Stomach (tissue), 8 donors: ENCODE measurements at regions not wholly inside any gene's neighbourhood (a gene's known extent, or its start where the extent isn't known, plus 50 kb on each side); places are given as distances from the start of the nearest gene placed in this dataset.

ENCODE experiments used
- DNase-seq, 2 donors: peaks; one replicate each; pipeline versions ENCODE4 v3.0.0 to v3.0.0-alpha.2; 2013 to 2019
- H3K27ac ChIP-seq, 5 donors: fragments of 200-600 bp in 4 of 5; sonication (generic) in 4 of 5; one replicate each; pipeline ENCODE4 v1.5.1; 2013 to 2019; ENCODE audit warnings: mild to moderate bottlenecking in 1 of 5, moderate library complexity in 1 of 5
- H3K27me3 ChIP-seq, 3 donors: fragments of 200-600 bp; sonication (generic); one replicate each; pipeline ENCODE4 v1.5.1; 2017 to 2019; ENCODE audit warnings: mixed run types in 1 of 3
- H3K36me3 ChIP-seq, 4 donors: fragments of 200-600 bp; sonication (generic); 1 replicate in 3 of 4; 2 replicates in 1 of 4; pipeline ENCODE4 v1.5.1; 2016 to 2019
- H3K4me1 ChIP-seq, 4 donors: fragments of 200-600 bp; sonication (generic); one replicate each; pipeline ENCODE4 v1.5.1; 2016 to 2019
- H3K4me3 ChIP-seq, 4 donors: fragments of 200-600 bp; sonication (generic) in 3 of 4; one replicate each; pipeline ENCODE4 v1.5.1; 2016 to 2019; ENCODE audit warnings: mild to moderate bottlenecking in 1 of 4
- H3K9me3 ChIP-seq, 4 donors: fragments of 200-600 bp; sonication (generic); one replicate each; pipeline ENCODE4 v1.5.1; 2016 to 2019
- CTCF ChIP-seq, 7 experiments: fragments of 450-650 bp in 4 of 7; fragments of 200-600 bp in 3 of 7; sonication (generic) in 3 of 7; IDR thresholded peaks; one replicate each; pipeline ENCODE4 v1.5.1; 2016 to 2019; ENCODE audit warnings: antibody characterized with exemption in 7 of 7, control low read depth in 2 of 7, mild to moderate bottlenecking in 1 of 7
- EP300 ChIP-seq: sonication (generic); formaldehyde crosslinking; IDR thresholded peaks from one replicate; pipeline ENCODE4 v1.6.1; 2017; ENCODE audit warnings: antibody characterized with exemption
- POLR2A ChIP-seq, 4 donors: fragments of 450-650 bp; IDR thresholded peaks; one replicate each; pipeline ENCODE4 v1.6.1; 2016; ENCODE audit warnings: antibody characterized with exemption in 4 of 4, control low read depth in 2 of 4, mild to moderate bottlenecking in 1 of 4, moderate library complexity in 1 of 4
- POLR2AphosphoS5 ChIP-seq, 3 donors: sonication (generic); formaldehyde crosslinking; IDR thresholded peaks; one replicate each; pipeline ENCODE4 v1.6.1; 2016; ENCODE audit warnings: antibody characterized with exemption in 3 of 3
- whole genome bisulfite sequencing, 5 donors: extraction: QIAGEN DNeasy Blood & Tissue Kit in 3 of 5; methylation state at CpG; one replicate each; pipeline versions ENCODE4 v1.1.5 to v1.1.7; 2013 to 2018; 5-methylcytosine and 5-hydroxymethylcytosine counted together
- intact Hi-C: fragments of 100-400 bp; cut with DNase I; formaldehyde crosslinking; loops from one replicate; pipeline ENCODE4 v1.15.1; 2023; ENCODE audit warnings: low total_unique reads
- donor health status: healthy with polysubstance abuse.
- donor health status: Bipolar disorder and iron deficiency.
- donor health status: healthy.

- Histone ChIP-seq H3K4me1 (no peaks in the 10 kb centered on the region), H3K9me3 (no peaks in the 10 kb centered on the region), H3K27ac (no peak overlapping the region), H3K4me3 (no peak overlapping the region), H3K27me3 (no peaks in the 10 kb centered on the region), H3K36me3 (no peaks in the 10 kb centered on the region)
- WGBS, 5 donors = 60 to 68% (median 64%) methylated on average over 3 of the region's 3 CpGs
- intact Hi-C loops = no loop called here
- TF ChIP-seq POLR2A (IDR thresholded peaks at IDR 0.05) (no peak), EP300 (no peak), POLR2AphosphoS5 (IDR thresholded peaks at IDR 0.05) (no peak), CTCF (IDR thresholded peaks at IDR 0.05) (no peak)
- no peak for DNase-seq
These were observed 288.4 kb downstream of the GXYLT1 start for GRCh38 chr12:41856228-41856627.

GRCh38 chr12:41850046-41850445 is 294.6 kb downstream of the GXYLT1 start:
- no peak overlapping the region for H3K4me3 ChIP-seq
- peaks cover 4 to 9% (median 8%) of the 10 kb centered on the region in 4 donors for H3K9me3 ChIP-seq
- no peak overlapping the region for H3K27ac ChIP-seq
- H3K4me1 ChIP-seq = no peaks in the 10 kb centered on the region
- TF ChIP-seq CTCF (IDR thresholded peaks at IDR 0.05) = no peak
- no peak for TF ChIP-seq EP300
- no peak for TF ChIP-seq POLR2A (IDR thresholded peaks at IDR 0.05)
- TF ChIP-seq POLR2AphosphoS5 (IDR thresholded peaks at IDR 0.05) = no peak
- no peak for DNase-seq
- WGBS, 5 donors = 68 to 75% (median 72%) methylated on average over 3 of the region's 3 CpGs
- intact Hi-C loops = no loop called here
- no peaks in the 10 kb centered on the region for H3K36me3 ChIP-seq
- no peaks in the 10 kb centered on the region for H3K27me3 ChIP-seq

GRCh38 chr12:41846718-41847117 is 298.0 kb downstream of the GXYLT1 start:
- Histone ChIP-seq H3K27ac (no peak overlapping the region), H3K27me3 (no peaks in the 10 kb centered on the region), H3K4me1 (no peaks in the 10 kb centered on the region), H3K4me3 (no peak overlapping the region), H3K36me3 (no peaks in the 10 kb centered on the region), H3K9me3 (peaks cover 4 to 9% (median 8%) of the 10 kb centered on the region in 4 donors)
- DNase-seq = no peak
- TF ChIP-seq POLR2AphosphoS5 (IDR thresholded peaks at IDR 0.05) (no peak), POLR2A (IDR thresholded peaks at IDR 0.05) (no peak), EP300 (no peak), CTCF (IDR thresholded peaks at IDR 0.05) (no peak)
- WGBS, 5 donors = 63 to 78% (median 75%) methylated on average over 1 of the region's 1 CpG
- intact Hi-C loops = no loop called here

- Histone ChIP-seq H3K9me3 (no peaks in the 10 kb centered on the region), H3K27me3 (no peaks in the 10 kb centered on the region), H3K4me3 (no peak overlapping the region), H3K36me3 (no peaks in the 10 kb centered on the region), H3K4me1 (no peaks in the 10 kb centered on the region), H3K27ac (no peak overlapping the region)
- TF ChIP-seq POLR2A (IDR thresholded peaks at IDR 0.05) (no peak), POLR2AphosphoS5 (IDR thresholded peaks at IDR 0.05) (no peak), EP300 (no peak), CTCF (IDR thresholded peaks at IDR 0.05) (no peak)
- no peak for DNase-seq
- intact Hi-C loops = no loop called here
- 36 to 56% (median 46%) methylated on average over 2 of the region's 2 CpGs for WGBS, 5 donors
These were observed 308.3 kb downstream of the GXYLT1 start for GRCh38 chr12:41836416-41836815.

- Histone ChIP-seq H3K4me1 (no peaks in the 10 kb centered on the region), H3K27me3 (no peaks in the 10 kb centered on the region), H3K9me3 (no peaks in the 10 kb centered on the region), H3K4me3 (no peak overlapping the region), H3K36me3 (no peaks in the 10 kb centered on the region), H3K27ac (no peak overlapping the region)
- TF ChIP-seq EP300 (no peak), POLR2AphosphoS5 (IDR thresholded peaks at IDR 0.05) (no peak), CTCF (IDR thresholded peaks at IDR 0.05) (no peak), POLR2A (IDR thresholded peaks at IDR 0.05) (no peak)
- intact Hi-C loops = no loop called here
- DNase-seq = no peak
These were observed 309.1 kb downstream of the GXYLT1 start for GRCh38 chr12:41835556-41835955.
